IPS-20b (cell line): ENCODE measurements at regions not wholly inside any gene's neighbourhood (a gene's known extent, or its start where the extent isn't known, plus 50 kb on each side); places are given as distances from the start of the nearest gene placed in this dataset.

Experiments
- H3K27ac ChIP-seq: one replicate; pipeline ENCODE4 v1.5.1; 2013; ENCODE audit warnings: low read length
- H3K27me3 ChIP-seq: 2 replicates; pipeline ENCODE4 v1.6.1; 2013; ENCODE audit warnings: mild to moderate bottlenecking, low read length, inconsistent platforms; ENCODE audit not compliant: insufficient read depth
- H3K36me3 ChIP-seq: 2 replicates; pipeline ENCODE4 v1.6.1; 2013; ENCODE audit warnings: low read depth, mild to moderate bottlenecking, inconsistent platforms, low read length, moderate library complexity; ENCODE audit not compliant: insufficient read depth
- H3K4me1 ChIP-seq: 2 replicates; pipeline ENCODE4 v1.6.1; 2013; ENCODE audit warnings: mild to moderate bottlenecking, control low read depth, inconsistent platforms, low read length, moderate library complexity; ENCODE audit not compliant: insufficient read depth
- H3K4me3 ChIP-seq: 2 replicates; pipeline ENCODE4 v1.5.1; 2013; ENCODE audit warnings: mild to moderate bottlenecking, low read length, inconsistent platforms
- H3K9ac ChIP-seq: 2 replicates; pipeline ENCODE4 v1.6.1; 2013; ENCODE audit warnings: low read depth, mild to moderate bottlenecking, inconsistent platforms, low read length, moderate library complexity
- H3K9me3 ChIP-seq: 2 replicates; pipeline ENCODE4 v1.6.1; 2013; ENCODE audit warnings: mild to moderate bottlenecking, low read depth, low read length, inconsistent platforms; ENCODE audit not compliant: insufficient read depth

DNA sequence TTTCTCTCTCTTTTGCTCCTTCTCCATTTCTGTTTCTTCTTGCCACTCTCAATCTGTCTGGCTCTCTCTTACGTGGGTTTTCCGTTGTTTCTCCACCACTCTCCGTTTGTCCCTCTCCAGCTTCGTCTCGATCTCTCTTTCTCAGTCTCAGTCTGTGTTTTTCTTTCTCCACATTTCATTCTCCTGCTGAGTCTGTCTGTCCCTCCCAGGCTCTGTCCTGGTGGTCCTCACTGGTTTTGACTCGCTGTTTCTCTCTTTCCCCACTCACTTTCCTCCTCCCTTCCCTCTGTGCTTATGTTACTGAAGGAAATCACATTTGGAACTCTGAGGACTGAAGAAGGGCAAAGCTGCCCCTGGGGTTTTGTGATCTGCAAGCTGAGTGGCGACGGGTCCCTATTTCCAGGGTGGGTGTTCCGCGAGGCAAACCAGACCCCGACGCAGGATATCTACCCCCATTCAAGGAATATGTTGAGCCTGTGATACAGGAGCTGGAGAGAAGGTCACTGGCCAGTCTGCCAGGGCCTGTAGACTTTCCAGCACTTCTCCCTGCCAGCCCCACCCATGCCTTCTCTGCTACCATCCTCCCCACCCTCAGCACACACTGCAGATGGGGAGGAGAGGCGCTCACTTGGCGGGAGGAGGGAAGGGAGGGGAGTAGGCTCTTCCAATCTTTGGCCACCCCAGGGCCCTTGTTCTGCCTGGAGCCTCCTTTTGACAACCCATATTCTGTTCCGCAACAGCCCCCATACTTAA, 102.7 kb upstream of the MAP1LC3B2 start:
- H3K9me3 ChIP-seq: no peaks in the 10 kb centered on the region
- H3K4me3 ChIP-seq: no peak overlapping the region
- no peak overlapping the region for H3K27ac ChIP-seq
- H3K36me3 ChIP-seq: no peaks in the 10 kb centered on the region
- H3K27me3 ChIP-seq: no peaks in the 10 kb centered on the region
- no peak overlapping the region for H3K9ac ChIP-seq
- H3K4me1 ChIP-seq: peaks cover 9% of the 10 kb centered on the region; the same call in 1 of the 2 replicates

DNA sequence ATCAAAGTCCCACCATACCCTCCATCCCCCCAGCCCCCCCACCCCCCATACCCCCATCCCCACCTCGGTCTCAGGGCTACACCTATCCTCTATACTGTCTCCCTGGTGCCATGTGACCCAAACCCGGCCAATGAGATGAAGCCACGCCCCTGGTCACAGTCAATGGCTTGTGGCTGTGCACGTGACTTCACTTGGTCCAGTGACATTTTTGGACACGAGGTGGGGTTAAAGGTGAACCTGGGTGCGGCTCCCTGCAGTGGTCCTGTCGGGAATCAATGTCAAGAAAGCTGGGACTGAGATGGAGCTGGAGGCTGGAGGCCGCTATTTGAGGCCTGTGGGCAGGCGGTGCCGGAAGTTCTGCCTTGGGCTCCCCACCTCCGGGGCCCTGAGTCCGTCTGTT, 100.7 kb upstream of the MAP1LC3B2 start:
- H3K4me3 ChIP-seq: no peak overlapping the region
- no peaks in the 10 kb centered on the region for H3K36me3 ChIP-seq
- H3K9me3 ChIP-seq: no peaks in the 10 kb centered on the region
- H3K4me1 ChIP-seq: peaks cover 9% of the 10 kb centered on the region; the same call in 1 of the 2 replicates
- no peak overlapping the region for H3K27ac ChIP-seq
- H3K9ac ChIP-seq: no peak overlapping the region
- no peaks in the 10 kb centered on the region for H3K27me3 ChIP-seq

DNA sequence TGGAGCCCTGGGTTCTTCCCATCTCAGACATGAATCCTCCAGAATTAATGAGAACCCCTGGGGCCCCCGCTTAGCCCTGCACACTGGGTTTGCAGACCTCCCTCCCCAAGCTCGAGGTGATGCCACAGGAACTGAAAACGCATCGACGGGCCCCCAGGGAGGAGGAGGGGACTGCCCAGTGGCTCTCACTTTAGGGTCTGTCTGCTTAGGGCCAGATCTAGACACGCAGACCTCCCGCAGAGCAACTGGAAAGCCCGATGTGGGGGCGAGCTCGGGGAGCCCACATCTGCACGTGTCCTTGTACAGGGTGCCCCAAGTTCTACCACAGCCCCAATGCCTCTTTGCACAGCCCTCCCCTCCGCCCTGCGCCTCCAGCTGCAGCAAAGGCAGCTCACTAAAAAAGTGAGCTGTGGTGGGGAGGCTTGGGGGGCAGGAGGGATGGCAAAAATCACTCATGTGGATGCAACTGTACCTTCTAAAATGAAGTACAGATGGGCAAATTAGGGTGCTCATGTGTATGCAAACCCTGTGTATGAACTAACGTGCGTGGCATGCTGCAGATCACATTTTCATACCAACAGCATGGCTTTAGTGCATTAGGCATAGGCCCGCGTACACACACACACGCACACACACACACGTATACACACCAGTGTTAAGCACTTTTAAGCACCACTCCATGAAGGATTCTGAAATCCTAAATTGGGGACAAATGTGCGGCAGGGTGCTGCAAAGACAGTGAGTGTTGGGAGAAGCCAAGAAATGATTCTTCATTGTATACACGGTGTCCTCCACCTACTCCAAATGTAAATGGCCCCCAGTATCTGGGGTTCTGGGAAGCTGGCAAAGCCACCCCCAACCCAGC, 99.9 kb upstream of the MAP1LC3B2 start:
- H3K9me3 ChIP-seq: no peaks in the 10 kb centered on the region
- no peaks in the 10 kb centered on the region for H3K36me3 ChIP-seq
- no peaks in the 10 kb centered on the region for H3K27me3 ChIP-seq
- no peak overlapping the region for H3K27ac ChIP-seq
- peaks cover 9% of the 10 kb centered on the region; the same call in 1 of the 2 replicates for H3K4me1 ChIP-seq
- H3K9ac ChIP-seq: no peak overlapping the region
- H3K4me3 ChIP-seq: no peak overlapping the region

DNA sequence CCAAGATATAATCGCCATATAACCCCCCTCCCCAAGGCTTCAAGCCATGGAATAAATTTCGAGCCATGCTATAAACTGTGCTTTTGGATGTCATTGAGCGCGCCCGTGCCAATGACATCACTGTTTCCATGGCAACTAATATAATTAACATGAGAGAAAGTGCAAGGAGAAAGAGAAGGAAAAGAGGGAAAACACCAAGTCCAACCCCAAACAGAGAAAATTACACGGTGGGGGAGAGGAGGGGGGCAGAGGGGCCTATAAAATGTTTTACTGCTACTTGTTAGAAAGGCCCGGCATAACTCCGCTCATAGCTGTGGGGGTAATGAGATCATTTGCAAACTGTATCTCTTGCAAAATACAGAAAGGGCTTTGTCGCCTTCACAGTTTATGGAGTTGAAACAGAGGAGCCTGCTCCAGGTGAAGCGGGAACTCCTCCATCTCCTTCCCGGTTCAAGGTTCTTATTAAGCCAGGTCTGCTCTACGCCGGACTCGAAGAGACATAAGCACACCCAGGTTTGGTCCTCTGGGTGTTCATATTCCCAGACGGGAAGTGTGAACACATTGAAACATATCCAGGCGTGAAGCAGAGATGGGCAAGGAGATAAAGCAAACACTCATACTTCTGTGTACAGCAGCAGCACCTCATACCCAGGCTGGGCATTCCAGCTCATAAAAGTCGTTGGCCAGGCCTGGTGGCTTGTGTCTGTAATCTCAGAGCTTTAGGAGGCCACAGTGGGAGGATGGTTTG, 99.1 kb upstream of the MAP1LC3B2 start:
- no peaks in the 10 kb centered on the region for H3K27me3 ChIP-seq
- H3K36me3 ChIP-seq: no peaks in the 10 kb centered on the region
- peaks cover 4% of the 10 kb centered on the region; the same call in 1 of the 2 replicates for H3K4me1 ChIP-seq
- H3K9ac ChIP-seq: no peak overlapping the region
- H3K4me3 ChIP-seq: no peak overlapping the region
- H3K9me3 ChIP-seq: no peaks in the 10 kb centered on the region
- H3K27ac ChIP-seq: no peak overlapping the region

DNA sequence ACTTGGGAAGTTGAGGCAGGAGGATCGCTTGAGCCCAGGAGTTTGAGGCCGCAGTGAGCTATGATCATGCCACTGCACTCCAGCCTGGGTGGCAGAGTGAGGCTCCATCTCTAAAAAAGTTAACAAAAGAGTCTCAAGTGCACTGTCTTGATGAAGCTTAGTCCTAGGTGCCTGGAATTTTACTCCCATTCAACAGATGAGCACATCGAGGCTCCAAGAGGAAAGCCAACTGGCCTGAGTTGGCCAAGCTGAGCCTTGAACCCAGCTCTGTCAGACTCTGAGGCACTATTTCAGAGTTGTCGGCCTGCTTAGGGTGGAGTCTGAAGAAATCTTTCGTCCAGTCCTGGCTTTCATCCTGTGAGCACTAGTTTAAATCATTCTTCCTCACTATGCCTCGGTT, 98.1 kb upstream of the MAP1LC3B2 start:
- H3K36me3 ChIP-seq: no peaks in the 10 kb centered on the region
- H3K4me3 ChIP-seq: no peak overlapping the region
- H3K27ac ChIP-seq: no peak overlapping the region
- no peaks in the 10 kb centered on the region for H3K27me3 ChIP-seq
- H3K9me3 ChIP-seq: no peaks in the 10 kb centered on the region
- H3K4me1 ChIP-seq: no peaks in the 10 kb centered on the region
- no peak overlapping the region for H3K9ac ChIP-seq

DNA sequence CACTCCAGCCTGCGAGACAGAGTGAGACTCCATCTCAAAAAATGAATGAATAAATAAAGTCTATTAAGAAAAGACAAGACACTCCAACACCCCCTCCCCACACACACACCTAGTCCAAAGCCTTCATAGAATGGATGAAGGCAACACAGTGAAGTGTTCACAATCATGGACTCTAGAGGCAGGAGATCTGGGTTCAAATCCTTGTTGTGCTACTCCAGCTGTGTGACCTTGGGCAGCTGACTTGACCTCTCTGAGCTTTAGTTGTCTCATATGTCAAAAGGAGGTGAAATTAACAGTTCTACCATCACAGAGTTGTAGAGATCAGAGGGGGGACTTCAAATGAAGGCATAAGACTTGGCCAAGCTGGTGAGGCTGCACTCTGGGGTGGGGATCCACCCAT, 95.8 kb upstream of the MAP1LC3B2 start:
- no peaks in the 10 kb centered on the region for H3K36me3 ChIP-seq
- H3K27me3 ChIP-seq: no peaks in the 10 kb centered on the region
- no peaks in the 10 kb centered on the region for H3K9me3 ChIP-seq
- no peak overlapping the region for H3K9ac ChIP-seq
- H3K4me3 ChIP-seq: no peak overlapping the region
- no peak overlapping the region for H3K27ac ChIP-seq
- no peaks in the 10 kb centered on the region for H3K4me1 ChIP-seq

DNA sequence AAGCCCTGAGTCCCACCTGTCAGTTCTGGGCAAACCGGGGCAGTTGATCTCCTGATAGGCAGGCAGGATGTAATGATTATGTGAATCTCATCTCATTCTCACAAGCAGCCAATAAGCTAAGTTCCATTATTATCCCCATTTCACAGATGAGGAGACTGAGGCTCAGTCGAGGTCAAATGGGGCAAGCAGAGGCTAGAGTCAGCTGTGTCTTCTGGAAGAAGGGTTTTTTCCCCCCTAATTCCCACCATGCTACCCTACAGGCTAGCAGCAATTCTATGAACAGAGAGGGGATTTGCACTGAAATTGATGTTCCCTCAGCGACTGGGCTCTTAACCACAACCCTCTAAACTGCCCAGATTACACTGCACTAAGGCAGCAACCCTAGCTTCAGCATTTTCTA, 93.8 kb upstream of the MAP1LC3B2 start:
- Histone ChIP-seq H3K9ac (no peak overlapping the region), H3K4me1 (no peaks in the 10 kb centered on the region), H3K9me3 (no peaks in the 10 kb centered on the region), H3K36me3 (no peaks in the 10 kb centered on the region), H3K27me3 (no peaks in the 10 kb centered on the region), H3K27ac (no peak overlapping the region), H3K4me3 (no peak overlapping the region)

DNA sequence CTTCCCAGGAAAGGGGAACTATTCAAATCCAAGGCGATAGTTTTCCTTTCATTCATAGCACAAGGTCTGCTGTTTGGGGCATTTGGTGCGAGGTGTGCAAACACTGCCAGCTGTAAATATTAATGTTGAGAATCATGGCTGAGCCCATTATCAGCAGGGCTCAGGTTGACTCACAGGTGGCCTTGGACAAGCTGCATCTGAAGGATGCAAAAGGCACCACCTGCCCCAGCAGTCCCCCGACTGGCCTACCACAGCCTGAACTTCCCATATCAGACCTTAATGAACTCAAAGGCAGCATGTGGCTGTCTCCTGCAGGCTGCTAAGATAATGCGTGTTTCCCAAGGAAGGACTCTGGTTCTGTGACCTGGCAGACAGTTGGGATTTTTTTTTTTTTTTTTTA, 93.3 kb upstream of the MAP1LC3B2 start:
- H3K4me3 ChIP-seq: no peak overlapping the region
- no peaks in the 10 kb centered on the region for H3K27me3 ChIP-seq
- no peak overlapping the region for H3K9ac ChIP-seq
- H3K9me3 ChIP-seq: no peaks in the 10 kb centered on the region
- H3K36me3 ChIP-seq: no peaks in the 10 kb centered on the region
- no peak overlapping the region for H3K27ac ChIP-seq
- no peaks in the 10 kb centered on the region for H3K4me1 ChIP-seq

DNA sequence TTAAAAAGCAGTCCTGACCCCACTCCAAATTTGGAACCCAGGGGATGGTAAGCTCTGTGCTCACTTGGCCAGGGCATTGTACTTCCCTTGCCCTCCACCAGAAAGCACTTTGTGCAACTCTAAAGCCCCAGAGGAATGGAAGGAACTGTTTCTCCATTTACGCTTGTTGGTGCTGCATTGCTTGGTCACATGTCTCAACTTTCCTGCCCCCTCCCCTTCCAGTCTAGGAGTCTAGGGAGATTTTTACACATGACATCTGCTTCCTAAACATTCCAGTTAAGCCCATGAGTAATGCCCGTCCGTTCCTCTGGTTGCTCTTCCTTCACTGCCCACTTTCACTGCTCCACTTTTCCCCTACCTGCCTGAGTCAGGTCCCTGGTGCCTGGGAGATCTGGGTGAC, 92.6 kb upstream of the MAP1LC3B2 start:
- H3K36me3 ChIP-seq: no peaks in the 10 kb centered on the region

DNA sequence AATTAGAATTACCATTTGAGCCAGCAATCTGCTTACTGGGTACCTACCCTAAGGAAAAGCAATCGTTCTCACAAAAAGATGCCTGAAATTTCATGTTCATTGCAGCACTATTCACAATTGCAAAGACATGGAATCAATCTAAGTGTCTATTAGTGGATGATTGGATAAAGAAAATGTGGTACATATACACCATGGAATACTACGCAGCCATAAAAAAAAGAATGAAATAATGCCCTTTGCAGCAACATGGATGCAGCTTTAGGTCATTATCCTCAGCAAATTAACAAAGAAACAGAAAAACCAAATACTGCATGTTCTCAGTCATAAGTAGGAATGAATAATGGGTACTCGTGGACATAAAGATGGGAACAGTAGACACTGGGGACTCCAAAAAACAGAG, 89.8 kb upstream of the MAP1LC3B2 start:
- no peaks in the 10 kb centered on the region for H3K4me1 ChIP-seq
- no peak overlapping the region for H3K9ac ChIP-seq
- no peaks in the 10 kb centered on the region for H3K27me3 ChIP-seq
- H3K4me3 ChIP-seq: no peak overlapping the region
- no peaks in the 10 kb centered on the region for H3K36me3 ChIP-seq
- no peak overlapping the region for H3K27ac ChIP-seq
- no peaks in the 10 kb centered on the region for H3K9me3 ChIP-seq

More for the DNA sequence above, 92.6 kb upstream of the MAP1LC3B2 start:
- no peak overlapping the region for H3K27ac ChIP-seq
- no peak overlapping the region for H3K4me3 ChIP-seq
- no peak overlapping the region for H3K9ac ChIP-seq
- no peaks in the 10 kb centered on the region for H3K27me3 ChIP-seq
- no peaks in the 10 kb centered on the region for H3K4me1 ChIP-seq
- H3K9me3 ChIP-seq: no peaks in the 10 kb centered on the region

DNA sequence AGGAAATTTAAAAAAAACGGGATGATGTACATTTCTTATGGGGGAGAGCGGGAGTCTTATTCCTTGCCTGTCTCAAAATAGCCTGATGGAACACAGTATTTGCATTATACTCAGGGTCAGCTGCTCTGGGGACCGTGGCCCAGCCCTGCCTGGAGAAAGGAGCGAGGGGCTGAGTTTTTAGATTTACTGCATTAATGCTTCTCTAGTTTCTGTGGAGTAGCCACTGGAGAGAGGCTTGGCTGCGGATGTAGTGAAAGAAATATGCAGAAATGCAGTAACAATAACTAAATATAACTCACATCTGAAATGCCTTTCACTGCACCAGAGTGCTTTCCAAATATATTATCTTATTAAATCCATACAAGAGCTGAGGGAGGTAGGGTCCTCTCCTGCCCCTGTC, 87.6 kb upstream of the MAP1LC3B2 start:
- no peaks in the 10 kb centered on the region for H3K36me3 ChIP-seq
- H3K9ac ChIP-seq: no peak overlapping the region
- H3K4me1 ChIP-seq: no peaks in the 10 kb centered on the region
- H3K27me3 ChIP-seq: no peaks in the 10 kb centered on the region
- H3K27ac ChIP-seq: no peak overlapping the region
- H3K4me3 ChIP-seq: no peak overlapping the region
- peaks cover 5% of the 10 kb centered on the region for H3K9me3 ChIP-seq
